CD14-positive monocyte (primary cell): ENCODE measurements at regions not wholly inside any gene's neighbourhood (a gene's known extent, or its start where the extent isn't known, plus 50 kb on each side); places are given as distances from the start of the nearest gene placed in this dataset.

Experiments
- DNase-seq, 3 donors: peaks; one replicate each; pipeline ENCODE4 v3.0.0-alpha.2; 2011 to 2022
- H2AFZ ChIP-seq: 2 replicates; pipeline ENCODE4 v1.6.0; 2012; ENCODE audit warnings: mild to moderate bottlenecking, low read depth, low read length, inconsistent platforms; ENCODE audit not compliant: insufficient read depth, poor library complexity, severe bottlenecking
- H3K27ac ChIP-seq, 2 donors: 1 replicate in 1 of 2; 2 replicates in 1 of 2; pipeline ENCODE4 v1.5.1; 2012 to 2013; ENCODE audit warnings: low read length in 2 of 2, control low read depth in 1 of 2, inconsistent platforms in 1 of 2, low read depth in 1 of 2, mild to moderate bottlenecking in 1 of 2
- H3K27me3 ChIP-seq, 2 donors: one replicate each; pipeline versions ENCODE4 v1.6.0 to v1.6.1; 2011 to 2013; ENCODE audit warnings: low read length in 2 of 2; ENCODE audit not compliant: control insufficient read depth in 2 of 2, insufficient read depth in 2 of 2
- H3K36me3 ChIP-seq, 2 donors: replicated peaks in 1 of 2; 1 replicate in 1 of 2; 2 replicates in 1 of 2; pipeline versions ENCODE4 v1.5.1 to v1.6.1; 2012 to 2013; ENCODE audit warnings: low read length in 2 of 2, control low read depth in 1 of 2, inconsistent platforms in 1 of 2, mild to moderate bottlenecking in 1 of 2; ENCODE audit not compliant: insufficient read depth in 2 of 2, control insufficient read depth in 1 of 2
- H3K4me1 ChIP-seq, 2 donors: 1 replicate in 1 of 2; 2 replicates in 1 of 2; pipeline versions ENCODE4 v1.5.1 to v1.6.1; 2012 to 2013; ENCODE audit warnings: low read length in 2 of 2, control low read depth in 1 of 2, inconsistent platforms in 1 of 2, mild to moderate bottlenecking in 1 of 2, moderate library complexity in 1 of 2; ENCODE audit not compliant: insufficient read depth in 2 of 2, control insufficient read depth in 1 of 2
- H3K4me2 ChIP-seq: replicated peaks from 2 replicates; pipeline ENCODE3; 2012; ENCODE audit warnings: low read length, moderate library complexity, mild to moderate bottlenecking; ENCODE audit not compliant: poor library complexity, severe bottlenecking; ENCODE audit errors: extremely low read depth
- H3K4me3 ChIP-seq, 3 experiments: fragments of 200-600 bp in 1 of 3; sonication (generic) in 1 of 3; replicated peaks in 1 of 3; 1 replicate in 2 of 3; 2 replicates in 1 of 3; pipeline ENCODE4 v1.5.1; 2011 to 2013; ENCODE audit warnings: low read length in 3 of 3, mild to moderate bottlenecking in 3 of 3, control low read depth in 2 of 3, low read depth in 2 of 3, inconsistent platforms in 1 of 3, moderate library complexity in 1 of 3
- H3K79me2 ChIP-seq: 2 replicates; pipeline ENCODE4 v1.6.0; 2012; ENCODE audit warnings: mild to moderate bottlenecking, control low read depth, inconsistent platforms, low read length, moderate library complexity; ENCODE audit not compliant: insufficient read depth
- H3K9ac ChIP-seq: 2 replicates; pipeline ENCODE4 v1.6.0; 2017; ENCODE audit warnings: low read length, mild to moderate bottlenecking; ENCODE audit not compliant: insufficient read depth, poor library complexity, severe bottlenecking
- H3K9me3 ChIP-seq, 2 donors: replicated peaks in 1 of 2; 1 replicate in 1 of 2; 2 replicates in 1 of 2; pipeline versions ENCODE4 v1.5.1 to v1.6.1; 2012 to 2013; ENCODE audit warnings: low read length in 2 of 2, control low read depth in 1 of 2; ENCODE audit not compliant: control insufficient read depth in 1 of 2, insufficient read depth in 1 of 2
- H4K20me1 ChIP-seq: 2 replicates; pipeline ENCODE4 v1.6.0; 2012; ENCODE audit warnings: mild to moderate bottlenecking, low read length, control low read depth, moderate library complexity; ENCODE audit not compliant: insufficient read depth
- H3K27ac Mint-ChIP-seq, 7 donors: one replicate each; pipeline ENCODE4 v1.8.0; 2020; ENCODE audit warnings: mild to moderate bottlenecking in 7 of 7, mixed read lengths in 7 of 7, moderate library complexity in 6 of 7, inconsistent platforms in 2 of 7
- H3K27me3 Mint-ChIP-seq, 3 donors: one replicate each; pipeline ENCODE4 v1.8.0; 2021 to 2022; ENCODE audit warnings: low read depth in 3 of 3, mild to moderate bottlenecking in 3 of 3, mixed read lengths in 3 of 3, moderate library complexity in 3 of 3, inconsistent platforms in 1 of 3
- H3K36me3 Mint-ChIP-seq, 2 donors: one replicate each; pipeline ENCODE4 v1.8.0; 2020; ENCODE audit warnings: mixed read lengths in 2 of 2, inconsistent platforms in 1 of 2, mild to moderate bottlenecking in 1 of 2
- H3K4me1 Mint-ChIP-seq: one replicate; pipeline ENCODE4 v1.8.0; 2020; ENCODE audit warnings: mild to moderate bottlenecking, mixed read lengths
- H3K4me3 Mint-ChIP-seq, 2 donors: one replicate each; pipeline ENCODE4 v1.8.0; 2020; ENCODE audit warnings: mild to moderate bottlenecking in 2 of 2, mixed read lengths in 2 of 2, moderate library complexity in 1 of 2
- H3K9me3 Mint-ChIP-seq, 7 donors: one replicate each; pipeline ENCODE4 v1.8.0; 2020 to 2022; ENCODE audit warnings: mixed read lengths in 7 of 7, mild to moderate bottlenecking in 6 of 7, moderate library complexity in 6 of 7, inconsistent platforms in 2 of 7
- CTCF ChIP-seq: fragments of 200-600 bp; IDR thresholded peaks from one replicate; pipeline ENCODE4 v1.8.0; 2022; ENCODE audit warnings: antibody characterized with exemption, mild to moderate bottlenecking
- WGBS: methylation state at CpG from one replicate; pipeline ENCODE4 v1.1.5; 2013; ENCODE audit warnings: missing lambda C conversion rate; ENCODE audit not compliant: insufficient coverage; 5-methylcytosine and 5-hydroxymethylcytosine counted together
- intact Hi-C, 2 donors: fragments of 100-400 bp; cut with micrococcal nuclease; formaldehyde crosslinking; loops; one replicate each; pipeline versions ENCODE4 v1.15.0 to v1.15.1; 2023

- DNase-seq: no peak
- H3K4me1 Mint-ChIP-seq: no peaks in the 10 kb centered on the region
- H3K4me3 Mint-ChIP-seq: no peak overlapping the region
- no peaks in the 10 kb centered on the region for H3K36me3 ChIP-seq
- H3K9ac ChIP-seq: no peak overlapping the region
- H3K27me3 Mint-ChIP-seq: peaks cover 0 to 7% (median 5%) of the 10 kb centered on the region in 3 donors
- no peaks in the 10 kb centered on the region for H4K20me1 ChIP-seq
- H3K27me3 ChIP-seq: no peaks in the 10 kb centered on the region
- H3K4me2 ChIP-seq: no peak overlapping the region
- H3K4me3 ChIP-seq: no peak overlapping the region
- H2AFZ ChIP-seq: no peak overlapping the region
- H3K9me3 Mint-ChIP-seq: peaks cover 0 to 7% (median 2%) of the 10 kb centered on the region in 7 donors
- H3K27ac ChIP-seq: no peak overlapping the region
- no peaks in the 10 kb centered on the region for H3K9me3 ChIP-seq
- no peak for TF ChIP-seq CTCF
- no peak overlapping the region for H3K27ac Mint-ChIP-seq
- no peaks in the 10 kb centered on the region for H3K36me3 Mint-ChIP-seq
- no peaks in the 10 kb centered on the region for H3K79me2 ChIP-seq
- intact Hi-C loops: no loop called here
- H3K4me1 ChIP-seq: no peaks in the 10 kb centered on the region
These were observed 196.2 kb upstream of the HMGA2 start for GRCh38 chr12:65628061-65628460.

- no peak for DNase-seq
- no peaks in the 10 kb centered on the region for H3K9me3 ChIP-seq
- Mint-ChIP-seq H3K4me1 (no peaks in the 10 kb centered on the region), H3K27ac (no peak overlapping the region), H3K4me3 (no peak overlapping the region), H3K36me3 (no peaks in the 10 kb centered on the region), H3K27me3 (peaks cover 0 to 7% (median 6%) of the 10 kb centered on the region in 3 donors), H3K9me3 (peaks cover 0 to 7% (median 2%) of the 10 kb centered on the region in 7 donors)
- H3K27ac ChIP-seq: no peak overlapping the region
- H3K27me3 ChIP-seq: no peaks in the 10 kb centered on the region
- WGBS: no CpG with 5 or more reads among the region's 3 CpGs
- H3K36me3 ChIP-seq: no peaks in the 10 kb centered on the region
- H3K9ac ChIP-seq: no peak overlapping the region
- H2AFZ ChIP-seq: no peak overlapping the region
- no peaks in the 10 kb centered on the region for H3K4me1 ChIP-seq
- H3K4me3 ChIP-seq: no peak overlapping the region
- no peaks in the 10 kb centered on the region for H4K20me1 ChIP-seq
- TF ChIP-seq CTCF: no peak
- no peak overlapping the region for H3K4me2 ChIP-seq
- intact Hi-C loops: no loop called here
- no peaks in the 10 kb centered on the region for H3K79me2 ChIP-seq
These were observed 193.7 kb upstream of the HMGA2 start for GRCh38 chr12:65630555-65630954.
